Mononuclear cell (primary cell): ENCODE measurements at regions not wholly inside any gene's neighbourhood (a gene's known extent, or its start where the extent isn't known, plus 50 kb on each side); places are given as distances from the start of the nearest gene placed in this dataset.
"Not testable (repeated sequence)": the region's sequence is repeated elsewhere in the genome, so short reads cannot be mapped to it uniquely, and the experiment has no call there.

Source experiments
- H3K27me3 ChIP-seq: 2 replicates; pipeline ENCODE4 v1.6.0; 2011; ENCODE audit warnings: low read length, control low read depth; ENCODE audit not compliant: insufficient read depth
- H3K4me1 ChIP-seq: 2 replicates; pipeline ENCODE4 v1.5.1; 2011; ENCODE audit warnings: mild to moderate bottlenecking, low read length, control low read depth; ENCODE audit not compliant: insufficient read depth
- H3K4me3 ChIP-seq: 2 replicates; pipeline ENCODE4 v1.5.1; 2011; ENCODE audit warnings: mild to moderate bottlenecking, low read length, moderate library complexity
- H3K9me3 ChIP-seq: 2 replicates; pipeline ENCODE4 v1.5.1; 2011; ENCODE audit warnings: low read depth, mild to moderate bottlenecking, control low read depth, low read length

- no peaks in the 10 kb centered on the region for H3K9me3 ChIP-seq
- H3K27me3 ChIP-seq = no peaks in the 10 kb centered on the region
- no peak overlapping the region for H3K4me3 ChIP-seq
- H3K4me1 ChIP-seq = no peaks in the 10 kb centered on the region
These were observed 1162.4 kb downstream of the SLC16A7 start for GRCh38 chr12:60758224-60758623.

- Histone ChIP-seq H3K27me3 (no peaks in the 10 kb centered on the region), H3K9me3 (no peaks in the 10 kb centered on the region), H3K4me3 (no peak overlapping the region), H3K4me1 (no peaks in the 10 kb centered on the region)
These were observed 1165.1 kb downstream of the SLC16A7 start for GRCh38 chr12:60760965-60761364.

GRCh38 chr12:60801166-60801565, 1205.3 kb downstream of the SLC16A7 start:
- not testable (repeated sequence) for H3K4me1 ChIP-seq, H3K27me3 ChIP-seq

GRCh38 chr12:60803147-60803546, 1207.3 kb downstream of the SLC16A7 start:
- Histone ChIP-seq H3K27me3 (no peaks in the 10 kb centered on the region), H3K4me3 (no peak overlapping the region), H3K4me1 (no peaks in the 10 kb centered on the region), H3K9me3 (no peaks in the 10 kb centered on the region)

More at GRCh38 chr12:60801166-60801565, 1205.3 kb downstream of the SLC16A7 start:
- H3K9me3 ChIP-seq, H3K4me3 ChIP-seq: not testable (repeated sequence)

GRCh38 chr12:60805364-60805763, 1209.5 kb downstream of the SLC16A7 start:
- Histone ChIP-seq H3K4me3 (no peak overlapping the region), H3K9me3 (no peaks in the 10 kb centered on the region)

GRCh38 chr12:60819794-60820193, 1224.0 kb downstream of the SLC16A7 start:
- Histone ChIP-seq H3K4me1 (no peaks in the 10 kb centered on the region), H3K4me3 (no peak overlapping the region), H3K27me3 (no peaks in the 10 kb centered on the region), H3K9me3 (peaks cover 19% of the 10 kb centered on the region)

More at GRCh38 chr12:60805364-60805763, 1209.5 kb downstream of the SLC16A7 start:
- Histone ChIP-seq H3K27me3 (no peaks in the 10 kb centered on the region), H3K4me1 (no peaks in the 10 kb centered on the region)

GRCh38 chr12:60822580-60822979, 1226.8 kb downstream of the SLC16A7 start:
- Histone ChIP-seq H3K27me3 (no peaks in the 10 kb centered on the region), H3K9me3 (peaks cover 7% of the 10 kb centered on the region), H3K4me3 (no peak overlapping the region), H3K4me1 (no peaks in the 10 kb centered on the region)

- no peaks in the 10 kb centered on the region for H3K27me3 ChIP-seq
- no peak overlapping the region for H3K4me3 ChIP-seq
- H3K9me3 ChIP-seq = no peaks in the 10 kb centered on the region
- no peaks in the 10 kb centered on the region for H3K4me1 ChIP-seq
These were observed 1234.6 kb downstream of the SLC16A7 start for GRCh38 chr12:60830381-60830780.

- no peaks in the 10 kb centered on the region for H3K27me3 ChIP-seq
- no peaks in the 10 kb centered on the region for H3K9me3 ChIP-seq
- H3K4me1 ChIP-seq = no peaks in the 10 kb centered on the region
- no peak overlapping the region for H3K4me3 ChIP-seq
These were observed 1236.5 kb downstream of the SLC16A7 start for GRCh38 chr12:60832290-60832689.

GRCh38 chr12:60834372-60834771, 1238.5 kb downstream of the SLC16A7 start:
- Histone ChIP-seq H3K9me3 (no peaks in the 10 kb centered on the region), H3K4me3 (no peak overlapping the region), H3K4me1 (no peaks in the 10 kb centered on the region), H3K27me3 (no peaks in the 10 kb centered on the region)

- H3K4me3 ChIP-seq = no peak overlapping the region
- no peaks in the 10 kb centered on the region for H3K4me1 ChIP-seq
- H3K27me3 ChIP-seq = no peaks in the 10 kb centered on the region
- no peaks in the 10 kb centered on the region for H3K9me3 ChIP-seq
These were observed 1239.0 kb downstream of the SLC16A7 start for GRCh38 chr12:60834806-60835205.

- Histone ChIP-seq H3K4me1 (no peaks in the 10 kb centered on the region), H3K4me3 (no peak overlapping the region), H3K27me3 (no peaks in the 10 kb centered on the region), H3K9me3 (no peaks in the 10 kb centered on the region)
These were observed 1240.8 kb downstream of the SLC16A7 start for GRCh38 chr12:60836651-60837050.

GRCh38 chr12:60842181-60842580, 1246.4 kb downstream of the SLC16A7 start:
- Histone ChIP-seq H3K4me1 (no peaks in the 10 kb centered on the region), H3K4me3 (no peak overlapping the region), H3K9me3 (no peaks in the 10 kb centered on the region), H3K27me3 (no peaks in the 10 kb centered on the region)

- H3K27me3 ChIP-seq = no peaks in the 10 kb centered on the region
These were observed 1248.3 kb downstream of the SLC16A7 start for GRCh38 chr12:60844101-60844500.

GRCh38 chr12:60844875-60845274, 1249.0 kb downstream of the SLC16A7 start:
- Histone ChIP-seq H3K27me3 (no peaks in the 10 kb centered on the region), H3K4me3 (no peak overlapping the region), H3K9me3 (no peaks in the 10 kb centered on the region), H3K4me1 (no peaks in the 10 kb centered on the region)

More at GRCh38 chr12:60844101-60844500, 1248.3 kb downstream of the SLC16A7 start:
- Histone ChIP-seq H3K4me3 (no peak overlapping the region), H3K9me3 (no peaks in the 10 kb centered on the region), H3K4me1 (no peaks in the 10 kb centered on the region)

- Histone ChIP-seq H3K4me3 (no peak overlapping the region), H3K27me3 (no peaks in the 10 kb centered on the region), H3K9me3 (no peaks in the 10 kb centered on the region), H3K4me1 (no peaks in the 10 kb centered on the region)
These were observed 1249.9 kb downstream of the SLC16A7 start for GRCh38 chr12:60845696-60846095.
